H1 (cell line): ENCODE measurements at regions not wholly inside any gene's neighbourhood (a gene's known extent, or its start where the extent isn't known, plus 50 kb on each side); places are given as distances from the start of the nearest gene placed in this dataset.

Experiments
- CTCF ChIA-PET: fragments of 300-600 bp; sonication (Branson Sonifier 250); formaldehyde crosslinking; loops from one replicate; lab custom pipeline; 2021; ENCODE audit not compliant: partially characterized antibody; lab: Charles Lee
- POLR2A ChIA-PET: fragments of 300-600 bp; sonication (Branson Sonifier 250); formaldehyde crosslinking; loops from one replicate; lab custom pipeline; 2021; ENCODE audit warnings: inconsistent platforms; ENCODE audit not compliant: partially characterized antibody; lab: Charles Lee
- DNase-seq, 2 experiments: peaks; one replicate each; pipeline versions ENCODE4 v3.0.0 to v3.0.0-alpha.2; 2010 to 2022; ENCODE audit warnings: low spot score in 2 of 2, low read depth in 1 of 2, mixed read lengths in 1 of 2
- FAIRE-seq: peaks from 2 replicates; lab custom pipeline; 2011; peaks lifted over from hg19 to GRCh38; lab: Jason Lieb, UNC
- H2AFZ ChIP-seq: 2 replicates; pipeline ENCODE4 v1.8.1; 2012; ENCODE audit warnings: low read length, inconsistent platforms
- H2AK5ac ChIP-seq: 2 replicates; pipeline ENCODE4 v1.6.1; 2013; ENCODE audit warnings: low read depth, low read length
- H2BK120ac ChIP-seq: replicated peaks from 2 replicates; pipeline ENCODE3; 2013; ENCODE audit warnings: low read depth, low read length, inconsistent platforms
- H2BK12ac ChIP-seq: 2 replicates; pipeline ENCODE4 v1.6.1; 2013; ENCODE audit warnings: low read depth, low read length
- H2BK15ac ChIP-seq: 2 replicates; pipeline ENCODE4 v1.6.1; 2013; ENCODE audit warnings: low read length
- H2BK20ac ChIP-seq: 2 replicates; pipeline ENCODE4 v1.6.1; 2013; ENCODE audit warnings: low read length
- H2BK5ac ChIP-seq: 2 replicates; pipeline ENCODE4 v1.6.1; 2013; ENCODE audit warnings: low read depth, low read length
- H3K14ac ChIP-seq: 2 replicates; pipeline ENCODE4 v1.6.1; 2013; ENCODE audit warnings: inconsistent platforms; ENCODE audit not compliant: insufficient read length
- H3K18ac ChIP-seq: 2 replicates; pipeline ENCODE4 v1.6.1; 2013; ENCODE audit warnings: low read length; ENCODE audit errors: extremely low read depth
- H3K23ac ChIP-seq: 2 replicates; pipeline ENCODE4 v1.6.1; 2013; ENCODE audit warnings: inconsistent platforms; ENCODE audit not compliant: insufficient read length
- H3K23me2 ChIP-seq: 2 replicates; pipeline ENCODE4 v1.6.1; 2013; ENCODE audit warnings: low read depth, low read length
- H3K27ac ChIP-seq: 2 replicates; pipeline ENCODE4 v1.6.1; 2011; ENCODE audit warnings: low read depth, low read length, inconsistent platforms
- H3K27me3 ChIP-seq, 4 experiments: replicated peaks in 1 of 4; 1 replicate in 1 of 4; 2 replicates in 3 of 4; pipeline versions ENCODE4 v1.6.1 to v1.8.1; 2011 to 2013; ENCODE audit warnings: low read length in 3 of 4, mild to moderate bottlenecking in 3 of 4, inconsistent platforms in 2 of 4, mixed read lengths in 2 of 4, moderate library complexity in 1 of 4; ENCODE audit not compliant: control insufficient read depth in 3 of 4, insufficient read depth in 3 of 4; ENCODE audit errors: extremely low read depth in 1 of 4
- H3K36me3 ChIP-seq, 4 experiments: 2 replicates each; pipeline versions ENCODE4 v1.6.1 to v1.8.1; 2011 to 2013; ENCODE audit warnings: mild to moderate bottlenecking in 4 of 4, low read length in 3 of 4, moderate library complexity in 2 of 4, control low read depth in 1 of 4, inconsistent platforms in 1 of 4; ENCODE audit not compliant: insufficient read depth in 4 of 4, control insufficient read depth in 2 of 4
- H3K4ac ChIP-seq: replicated peaks from 2 replicates; pipeline ENCODE3; 2013; ENCODE audit warnings: low read length, low read depth, mixed read lengths, inconsistent platforms; ENCODE audit not compliant: insufficient read length
- H3K4me1 ChIP-seq, 4 experiments: replicated peaks in 1 of 4; 1 replicate in 1 of 4; 2 replicates in 3 of 4; pipeline versions ENCODE4 v1.6.1 to v1.8.1; 2011 to 2013; ENCODE audit warnings: low read length in 3 of 4, inconsistent platforms in 2 of 4, mixed read lengths in 1 of 4; ENCODE audit not compliant: insufficient read depth in 4 of 4, control insufficient read depth in 3 of 4
- H3K4me2 ChIP-seq, 2 experiments: 2 replicates each; pipeline versions ENCODE4 v1.6.1 to v1.8.1; 2011 to 2013; ENCODE audit warnings: low read depth in 2 of 2, low read length in 2 of 2, control low read depth in 1 of 2, inconsistent platforms in 1 of 2, mild to moderate bottlenecking in 1 of 2; ENCODE audit not compliant: insufficient read depth in 1 of 2
- H3K4me3 ChIP-seq, 4 experiments: fragments of 200-600, 300-600 bp in 1 of 4; sonication (generic), shearing (Covaris generic), sonication (Bioruptor Twin) in 1 of 4; 2 replicates each; pipeline versions ENCODE4 v1.5.1 to v1.8.1; 2011 to 2016; ENCODE audit warnings: low read length in 4 of 4, low read depth in 3 of 4, control low read depth in 2 of 4, inconsistent platforms in 2 of 4, mild to moderate bottlenecking in 2 of 4, mixed read lengths in 1 of 4, moderate library complexity in 1 of 4; ENCODE audit not compliant: insufficient read depth in 2 of 4; ENCODE audit errors: extremely low read depth in 1 of 4
- H3K56ac ChIP-seq: replicated peaks from 2 replicates; pipeline ENCODE3; 2013; ENCODE audit warnings: low read depth, mild to moderate bottlenecking, mixed read lengths, low read length, inconsistent platforms; ENCODE audit not compliant: insufficient read length
- H3K79me1 ChIP-seq: 2 replicates; pipeline ENCODE4 v1.6.1; 2013; ENCODE audit warnings: low read depth, low read length, control low read depth
- H3K79me2 ChIP-seq, 2 experiments: 2 replicates each; pipeline versions ENCODE4 v1.6.1 to v1.8.1; 2012 to 2013; ENCODE audit warnings: low read length in 2 of 2, mild to moderate bottlenecking in 2 of 2, inconsistent platforms in 1 of 2; ENCODE audit not compliant: insufficient read depth in 2 of 2, control insufficient read depth in 1 of 2
- H3K9ac ChIP-seq, 4 experiments: replicated peaks in 1 of 4; 1 replicate in 1 of 4; 2 replicates in 3 of 4; pipeline versions ENCODE4 v1.6.1 to v1.8.1; 2011 to 2013; ENCODE audit warnings: low read depth in 3 of 4, low read length in 3 of 4, control low read depth in 2 of 4, mild to moderate bottlenecking in 2 of 4, moderate library complexity in 2 of 4, inconsistent platforms in 1 of 4; ENCODE audit errors: extremely low read depth in 1 of 4
- H3K9me3 ChIP-seq, 2 experiments: 2 replicates each; pipeline versions ENCODE4 v1.6.1 to v1.8.1; 2012 to 2013; ENCODE audit warnings: mild to moderate bottlenecking in 2 of 2, moderate library complexity in 2 of 2, control low read depth in 1 of 2, inconsistent platforms in 1 of 2, low read depth in 1 of 2, low read length in 1 of 2, mixed read lengths in 1 of 2; ENCODE audit not compliant: insufficient read depth in 2 of 2
- H4K20me1 ChIP-seq, 2 experiments: replicated peaks in 1 of 2; 2 replicates each; pipeline versions ENCODE3 to v1.8.1; 2011 to 2013; ENCODE audit warnings: inconsistent platforms in 2 of 2, low read length in 2 of 2, mild to moderate bottlenecking in 1 of 2; ENCODE audit not compliant: insufficient read depth in 2 of 2, control insufficient read depth in 1 of 2
- H4K5ac ChIP-seq: 2 replicates; pipeline ENCODE4 v1.6.1; 2013; ENCODE audit warnings: low read length, low read depth, mixed read lengths, inconsistent platforms; ENCODE audit not compliant: insufficient read length
- H4K8ac ChIP-seq: 2 replicates; pipeline ENCODE4 v1.8.0; 2013; ENCODE audit warnings: mild to moderate bottlenecking, moderate library complexity, low read length, inconsistent platforms; ENCODE audit not compliant: insufficient read depth; ENCODE audit errors: extremely low read depth
- H4K91ac ChIP-seq: replicated peaks from 2 replicates; pipeline ENCODE3; 2013; ENCODE audit warnings: low read length, mixed read lengths, inconsistent platforms; ENCODE audit not compliant: insufficient read length
- CEBPB ChIP-seq: IDR thresholded peaks from 2 replicates; pipeline ENCODE4 v1.6.1; 2012; ENCODE audit warnings: low read depth, low read length
- GTF2F1 ChIP-seq: IDR thresholded peaks from 2 replicates; pipeline ENCODE4 v1.6.1; 2012; ENCODE audit warnings: low read depth, low read length, improper control_type of control experiment, borderline replicate concordance
- HDAC2 ChIP-seq, 2 experiments: fragments of 300-600 bp in 1 of 2; sonication (generic) in 1 of 2; IDR thresholded peaks; 2 replicates each; pipeline ENCODE4 v1.6.1; 2011 to 2012; ENCODE audit warnings: low read depth in 2 of 2, low read length in 2 of 2, mild to moderate bottlenecking in 2 of 2, moderate library complexity in 2 of 2, borderline replicate concordance in 1 of 2, inconsistent platforms in 1 of 2
- HDAC6 ChIP-seq: IDR thresholded peaks from one replicate; pipeline ENCODE4 v1.7.1; 2012; ENCODE audit warnings: low read depth, mild to moderate bottlenecking, inconsistent platforms, low read length, moderate library complexity
- KDM1A ChIP-seq: fragments of 200-600, 300-600 bp; sonication (generic); IDR thresholded peaks from 2 replicates; pipeline ENCODE4 v1.7.1; 2016; ENCODE audit warnings: mild to moderate bottlenecking, low read length, borderline replicate concordance
- NRF1 ChIP-seq: IDR thresholded peaks from 2 replicates; pipeline ENCODE4 v1.6.1; 2011; ENCODE audit warnings: mild to moderate bottlenecking, low read depth, low read length, improper control_type of control experiment
- RNF2 ChIP-seq: fragments of 200-900, 300-1000 bp; sonication (generic); IDR thresholded peaks from 2 replicates; pipeline ENCODE4 v1.7.1; 2016; ENCODE audit warnings: borderline replicate concordance, low read depth, mild to moderate bottlenecking, antibody characterized with exemption, low read length; ENCODE audit not compliant: poor library complexity, severe bottlenecking; ENCODE audit errors: missing control alignments
- SRF ChIP-seq: IDR thresholded peaks from 2 replicates; pipeline ENCODE4 v1.6.1; 2011; ENCODE audit warnings: mild to moderate bottlenecking, low read depth, low read length, moderate library complexity
- TBP ChIP-seq: IDR thresholded peaks from 2 replicates; pipeline ENCODE4 v1.6.1; 2011; ENCODE audit warnings: low read depth, low read length, improper control_type of control experiment
- TCF12 ChIP-seq: IDR thresholded peaks from 2 replicates; pipeline ENCODE4 v1.6.1; 2011; ENCODE audit warnings: low read depth, mild to moderate bottlenecking, low read length
- YY1 ChIP-seq: IDR thresholded peaks from 2 replicates; pipeline ENCODE4 v1.6.1; 2011; ENCODE audit warnings: low read depth, mild to moderate bottlenecking, low read length
- WGBS, 2 experiments: shearing (Covaris generic) in 1 of 2; methylation state at CpG; one replicate each; pipeline versions ENCODE4 v1.1.6 to v1.1.7; 2013 to 2015; ENCODE audit warnings: low lambda C conversion rate in 2 of 2, mixed read lengths in 2 of 2, inconsistent platforms in 1 of 2, low coverage in 1 of 2, missing lambda C conversion rate in 1 of 2; ENCODE audit not compliant: insufficient replicate concordance in 2 of 2, insufficient coverage in 1 of 2, insufficient read length in 1 of 2; ENCODE audit errors: extremely low coverage in 1 of 2, missing lambda C conversion rate in 1 of 2; 5-methylcytosine and 5-hydroxymethylcytosine counted together
- TF ChIP-seq, protein P1 (sequence below): IDR thresholded peaks from 2 replicates; pipeline ENCODE4 v1.6.1; 2011; ENCODE audit warnings: low read length, improper control_type of control experiment
- TF ChIP-seq, protein P2 (sequence below): IDR thresholded peaks from 2 replicates; pipeline ENCODE4 v1.6.1; 2012; ENCODE audit warnings: inconsistent platforms

DNA sequence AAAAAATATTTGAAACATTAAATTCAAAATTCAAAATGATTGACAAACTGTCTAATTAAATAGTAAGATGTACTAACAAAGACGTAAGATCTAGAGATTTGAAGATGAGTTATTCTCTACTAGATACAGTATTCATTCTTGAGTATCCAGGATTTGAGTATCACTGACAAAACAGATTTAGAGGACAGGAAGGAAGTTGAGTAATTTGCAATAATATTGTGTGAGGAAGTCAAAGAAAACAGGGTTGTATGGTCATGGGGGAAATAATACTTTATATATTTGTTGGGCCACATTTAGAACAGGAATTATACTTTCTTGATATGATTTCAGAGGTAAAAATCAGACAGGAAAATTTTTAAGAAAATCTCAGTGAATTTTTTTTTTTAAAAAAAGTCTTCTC is 393.1 kb upstream of the CDIN1 start:
- no peaks in the 10 kb centered on the region for H3K9me3 ChIP-seq
- FAIRE-seq: no peak
- TF ChIP-seq HDAC2 (IDR thresholded peaks at IDR 0.05; ENCODE audit: borderline replicate concordance in 1 of 2, low read depth in 2 of 2, low read length in 2 of 2) (no peak), TBP (no peak), SRF (no peak), TCF12 (no peak), NRF1 (no peak), RNF2 (no peak), KDM1A (no peak), YY1 (no peak), CEBPB (no peak), HDAC6 (no peak), GTF2F1 (no peak)
- TF ChIP-seq, protein P1, sequence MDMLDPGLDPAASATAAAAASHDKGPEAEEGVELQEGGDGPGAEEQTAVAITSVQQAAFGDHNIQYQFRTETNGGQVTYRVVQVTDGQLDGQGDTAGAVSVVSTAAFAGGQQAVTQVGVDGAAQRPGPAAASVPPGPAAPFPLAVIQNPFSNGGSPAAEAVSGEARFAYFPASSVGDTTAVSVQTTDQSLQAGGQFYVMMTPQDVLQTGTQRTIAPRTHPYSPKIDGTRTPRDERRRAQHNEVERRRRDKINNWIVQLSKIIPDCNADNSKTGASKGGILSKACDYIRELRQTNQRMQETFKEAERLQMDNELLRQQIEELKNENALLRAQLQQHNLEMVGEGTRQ: no peak
- TF ChIP-seq, protein P2, sequence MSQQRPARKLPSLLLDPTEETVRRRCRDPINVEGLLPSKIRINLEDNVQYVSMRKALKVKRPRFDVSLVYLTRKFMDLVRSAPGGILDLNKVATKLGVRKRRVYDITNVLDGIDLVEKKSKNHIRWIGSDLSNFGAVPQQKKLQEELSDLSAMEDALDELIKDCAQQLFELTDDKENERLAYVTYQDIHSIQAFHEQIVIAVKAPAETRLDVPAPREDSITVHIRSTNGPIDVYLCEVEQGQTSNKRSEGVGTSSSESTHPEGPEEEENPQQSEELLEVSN: no peak

More for the DNA sequence above, 393.1 kb upstream of the CDIN1 start:
- ChIA-PET CTCF (no interaction called here), POLR2A (no interaction called here)
- Histone ChIP-seq H3K23me2 (no peaks in the 10 kb centered on the region), H2AK5ac (no peak overlapping the region), H3K36me3 (no peaks in the 10 kb centered on the region), H2BK120ac (no peak overlapping the region), H4K91ac (no peak overlapping the region), H3K18ac (no peak overlapping the region), H3K14ac (no peak overlapping the region), H4K20me1 (no peaks in the 10 kb centered on the region), H3K27me3 (no peaks in the 10 kb centered on the region), H4K5ac (no peak overlapping the region), H2BK15ac (no peak overlapping the region), H3K4me2 (no peak overlapping the region), H2BK5ac (no peak overlapping the region), H3K79me2 (no peaks in the 10 kb centered on the region), H3K27ac (no peak overlapping the region), H2AFZ (no peak overlapping the region), H3K79me1 (no peaks in the 10 kb centered on the region), H2BK20ac (no peak overlapping the region), H3K4me1 (no peaks in the 10 kb centered on the region), H2BK12ac (no peak overlapping the region), H3K4me3 (no peak overlapping the region), H3K56ac (no peak overlapping the region), H4K8ac (no peak overlapping the region), H3K9ac (no peak overlapping the region), H3K23ac (no peak overlapping the region), H3K4ac (no peak overlapping the region)
- DNase-seq: no peak
- WGBS, 2 experiments: 93% methylated on average over 1 of the region's 1 CpG; no CpG with 5 or more reads in 1 of the 2 experiments
